GM12878 (cell line): ENCODE measurements at regions not wholly inside any gene's neighbourhood (a gene's known extent, or its start where the extent isn't known, plus 50 kb on each side); places are given as distances from the start of the nearest gene placed in this dataset.

ENCODE experiments used
- ATAC-seq: fragments of 200-7000 bp; cut with Tn5 transposase; 3 replicates; pipeline ENCODE4 v1.9.1; 2020; ENCODE audit warnings: mild to moderate bottlenecking, moderate library complexity
- BruUV-seq: library from RNA; stranded (reverse); fragments of 400-500 nt; replicated peaks from 2 replicates; lab custom pipeline; 2021; lab: Mats Ljungman, UMichigan
- CTCF ChIA-PET: fragments of 300-600 bp; sonication (Branson Sonifier 250); formaldehyde crosslinking; extraction: SDS; loops from one replicate; lab custom pipeline; 2021; ENCODE audit warnings: inconsistent platforms; lab: Yijun Ruan, JAX
- POLR2A ChIA-PET: fragments of 350-600 bp; formaldehyde crosslinking; extraction: SDS; loops from one replicate; lab custom pipeline; 2021; ENCODE audit warnings: inconsistent platforms; lab: Charles Lee
- RAD21 ChIA-PET: fragments of 300-600 bp; sonication (Branson Sonifier 250); formaldehyde crosslinking; loops from one replicate; lab custom pipeline; 2023; ENCODE audit warnings: antibody characterized with exemption; ENCODE audit not compliant: unreplicated experiment; lab: Charles Lee
- SMC1A ChIA-PET: fragments of 300-600 bp; sonication (Branson Sonifier 250); formaldehyde crosslinking; loops from one replicate; lab custom pipeline; 2023; ENCODE audit not compliant: unreplicated experiment, uncharacterized antibody; lab: Charles Lee
- DNase-seq: peaks from one replicate; pipeline ENCODE4 v3.0.0-alpha.2; 2011; ENCODE audit warnings: low read depth, low spot score
- FAIRE-seq: peaks from 3 replicates; lab custom pipeline; 2011; peaks lifted over from hg19 to GRCh38; lab: Jason Lieb, UNC
- H2AFZ ChIP-seq: 2 replicates; pipeline ENCODE4 v1.6.0; 2011; ENCODE audit warnings: low read depth, low read length, control low read depth; ENCODE audit not compliant: control insufficient read depth
- H3K27ac ChIP-seq: 2 replicates; pipeline ENCODE4 v1.5.1; 2011; ENCODE audit warnings: control low read depth; ENCODE audit not compliant: control insufficient read depth, insufficient read depth
- H3K27me3 ChIP-seq, 2 experiments: replicated peaks in 1 of 2; 2 replicates each; pipeline versions ENCODE4 v1.6.0 to v1.6.1; 2011; ENCODE audit warnings: low read length in 1 of 2; ENCODE audit not compliant: control insufficient read depth in 2 of 2, insufficient read depth in 2 of 2
- H3K36me3 ChIP-seq, 2 experiments: 2 replicates each; pipeline ENCODE4 v1.5.1; 2011; ENCODE audit warnings: low read length in 1 of 2; ENCODE audit not compliant: control insufficient read depth in 2 of 2, insufficient read depth in 2 of 2
- H3K4me1 ChIP-seq: 2 replicates; pipeline ENCODE4 v1.6.1; 2011; ENCODE audit warnings: mild to moderate bottlenecking, low read length, moderate library complexity, mixed read lengths; ENCODE audit not compliant: control insufficient read depth, insufficient read depth
- H3K4me2 ChIP-seq: 2 replicates; pipeline ENCODE4 v1.6.0; 2011; ENCODE audit warnings: control low read depth; ENCODE audit not compliant: control insufficient read depth, insufficient read depth
- H3K4me3 ChIP-seq: fragments of 200-600 bp; sonication (generic); 2 replicates; pipeline ENCODE4 v1.5.1; 2016
- H3K79me2 ChIP-seq: 2 replicates; pipeline ENCODE4 v1.6.0; 2011; ENCODE audit warnings: low read length; ENCODE audit not compliant: control insufficient read depth, insufficient read depth
- H3K9ac ChIP-seq: 2 replicates; pipeline ENCODE4 v1.8.0; 2011; ENCODE audit warnings: low read length, control low read depth, mixed read lengths; ENCODE audit not compliant: control insufficient read depth, insufficient read depth
- H3K9me3 ChIP-seq: replicated peaks from 3 replicates; pipeline ENCODE4 v1.5.1; 2011; ENCODE audit warnings: mild to moderate bottlenecking, low read length; ENCODE audit not compliant: control insufficient read depth, insufficient read depth
- H4K20me1 ChIP-seq: 2 replicates; pipeline ENCODE4 v1.6.0; 2011; ENCODE audit not compliant: control insufficient read depth, insufficient read depth
- EP300 ChIP-seq, 2 experiments: fragments of 150-350 bp in 1 of 2; IDR thresholded peaks; 2 replicates each; pipeline ENCODE4 v1.6.1; 2011 to 2012; ENCODE audit warnings: low read depth in 2 of 2, low read length in 2 of 2, borderline replicate concordance in 1 of 2, improper control_type of control experiment in 1 of 2, inconsistent platforms in 1 of 2; ENCODE audit not compliant: control insufficient read depth in 1 of 2
- EZH2 ChIP-seq: IDR thresholded peaks from 2 replicates; pipeline ENCODE4 v1.6.1; 2012; ENCODE audit warnings: low read depth, mild to moderate bottlenecking, control low read depth, inconsistent platforms, low read length, borderline replicate concordance; ENCODE audit not compliant: control insufficient read depth
- RFX5 ChIP-seq: IDR thresholded peaks from 2 replicates; pipeline ENCODE4 v1.6.1; 2011; ENCODE audit warnings: low read depth, low read length, improper control_type of control experiment
- TARDBP ChIP-seq: IDR thresholded peaks from 2 replicates; pipeline ENCODE4 v1.6.1; 2016; ENCODE audit warnings: borderline replicate concordance
- ZNF24 ChIP-seq: fragments of 450-650 bp; IDR thresholded peaks from 2 replicates; pipeline ENCODE4 v1.6.1; 2017; ENCODE audit warnings: antibody characterized with exemption, mild to moderate bottlenecking
- WGBS: methylation state at CpG from one replicate; pipeline ENCODE4 v1.1.6; 2016; ENCODE audit warnings: low lambda C conversion rate; ENCODE audit not compliant: insufficient replicate concordance, insufficient coverage; ENCODE audit errors: missing lambda C conversion rate; 5-methylcytosine and 5-hydroxymethylcytosine counted together
- in situ Hi-C: fragments of 300-500 bp; cut with MboI; formaldehyde crosslinking; loops from 9 replicates; pipeline ENCODE4 v1.14.3; 2018; ENCODE audit warnings: mixed read lengths
- intact Hi-C: fragments of 100-400 bp; cut with micrococcal nuclease; formaldehyde crosslinking; loops from one replicate; pipeline ENCODE4 v1.14.2; 2022; ENCODE audit not compliant: unreplicated experiment
- TF ChIP-seq, protein P1 (sequence below): fragments of 450-650 bp; formaldehyde crosslinking; IDR thresholded peaks from 2 replicates; pipeline ENCODE4 v1.5.0; 2022; ENCODE audit warnings: mild to moderate bottlenecking, missing genetic modification characterization
- TF ChIP-seq, protein P2 (sequence below): IDR thresholded peaks from 2 replicates; pipeline ENCODE4 v1.6.1; 2012; ENCODE audit warnings: improper control_type of control experiment, low read depth, low read length; ENCODE audit not compliant: insufficient replicate concordance
- TF ChIP-seq, protein P3 (sequence below): fragments of 150-350 bp; IDR thresholded peaks from 2 replicates; pipeline ENCODE4 v1.6.1; 2016; ENCODE audit warnings: low read depth, low read length
- TF ChIP-seq, protein P4 (sequence below): IDR thresholded peaks from 2 replicates; pipeline ENCODE4 v1.6.1; 2011; ENCODE audit warnings: low read depth, mild to moderate bottlenecking, low read length, moderate library complexity, borderline replicate concordance; ENCODE audit errors: extremely low read depth

DNA sequence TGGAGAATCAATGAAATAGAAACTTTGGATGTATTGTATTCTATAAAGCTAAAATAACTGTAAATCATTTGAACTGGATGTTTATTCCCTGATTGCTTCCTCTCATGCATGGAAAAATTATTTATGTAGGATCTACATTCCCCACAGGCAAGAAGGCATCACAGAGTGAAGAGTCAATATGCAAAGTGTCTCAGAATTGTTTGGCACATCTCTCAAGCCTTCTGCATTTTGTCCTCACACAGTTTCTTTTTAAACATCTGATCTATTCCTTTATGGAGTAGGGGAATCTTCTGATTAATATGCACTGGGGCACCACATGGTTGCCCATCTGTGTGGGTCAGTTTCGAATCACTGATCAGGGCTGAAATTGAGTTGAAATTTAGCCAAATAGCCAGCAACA lies 465.4 kb downstream of the ZNF804A start:
- Histone ChIP-seq H3K9me3 (no peaks in the 10 kb centered on the region), H3K4me2 (no peak overlapping the region), H3K36me3 (no peaks in the 10 kb centered on the region), H2AFZ (no peak overlapping the region), H3K9ac (no peak overlapping the region), H3K4me1 (no peaks in the 10 kb centered on the region), H3K27me3 (no peaks in the 10 kb centered on the region), H3K4me3 (no peak overlapping the region), H4K20me1 (no peaks in the 10 kb centered on the region), H3K27ac (no peak overlapping the region), H3K79me2 (no peaks in the 10 kb centered on the region)
- in situ Hi-C loops (no loop called here), intact Hi-C loops (no loop called here)
- FAIRE-seq (no peak), ATAC-seq (no peak), DNase-seq (no peak)
- ChIA-PET CTCF (no interaction called here), POLR2A (no interaction called here), SMC1A (no interaction called here), RAD21 (no interaction called here)
- BruUV-seq = no TSS peak
- 0% methylated on average over 1 of the region's 1 CpG for WGBS
- no peak for TF ChIP-seq TARDBP
- TF ChIP-seq, protein P1, sequence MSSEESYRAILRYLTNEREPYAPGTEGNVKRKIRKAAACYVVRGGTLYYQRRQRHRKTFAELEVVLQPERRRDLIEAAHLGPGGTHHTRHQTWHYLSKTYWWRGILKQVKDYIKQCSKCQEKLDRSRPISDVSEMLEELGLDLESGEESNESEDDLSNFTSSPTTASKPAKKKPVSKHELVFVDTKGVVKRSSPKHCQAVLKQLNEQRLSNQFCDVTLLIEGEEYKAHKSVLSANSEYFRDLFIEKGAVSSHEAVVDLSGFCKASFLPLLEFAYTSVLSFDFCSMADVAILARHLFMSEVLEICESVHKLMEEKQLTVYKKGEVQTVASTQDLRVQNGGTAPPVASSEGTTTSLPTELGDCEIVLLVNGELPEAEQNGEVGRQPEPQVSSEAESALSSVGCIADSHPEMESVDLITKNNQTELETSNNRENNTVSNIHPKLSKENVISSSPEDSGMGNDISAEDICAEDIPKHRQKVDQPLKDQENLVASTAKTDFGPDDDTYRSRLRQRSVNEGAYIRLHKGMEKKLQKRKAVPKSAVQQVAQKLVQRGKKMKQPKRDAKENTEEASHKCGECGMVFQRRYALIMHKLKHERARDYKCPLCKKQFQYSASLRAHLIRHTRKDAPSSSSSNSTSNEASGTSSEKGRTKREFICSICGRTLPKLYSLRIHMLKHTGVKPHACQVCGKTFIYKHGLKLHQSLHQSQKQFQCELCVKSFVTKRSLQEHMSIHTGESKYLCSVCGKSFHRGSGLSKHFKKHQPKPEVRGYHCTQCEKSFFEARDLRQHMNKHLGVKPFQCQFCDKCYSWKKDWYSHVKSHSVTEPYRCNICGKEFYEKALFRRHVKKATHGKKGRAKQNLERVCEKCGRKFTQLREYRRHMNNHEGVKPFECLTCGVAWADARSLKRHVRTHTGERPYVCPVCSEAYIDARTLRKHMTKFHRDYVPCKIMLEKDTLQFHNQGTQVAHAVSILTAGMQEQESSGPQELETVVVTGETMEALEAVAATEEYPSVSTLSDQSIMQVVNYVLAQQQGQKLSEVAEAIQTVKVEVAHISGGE = no peak
- TF ChIP-seq, protein P2, sequence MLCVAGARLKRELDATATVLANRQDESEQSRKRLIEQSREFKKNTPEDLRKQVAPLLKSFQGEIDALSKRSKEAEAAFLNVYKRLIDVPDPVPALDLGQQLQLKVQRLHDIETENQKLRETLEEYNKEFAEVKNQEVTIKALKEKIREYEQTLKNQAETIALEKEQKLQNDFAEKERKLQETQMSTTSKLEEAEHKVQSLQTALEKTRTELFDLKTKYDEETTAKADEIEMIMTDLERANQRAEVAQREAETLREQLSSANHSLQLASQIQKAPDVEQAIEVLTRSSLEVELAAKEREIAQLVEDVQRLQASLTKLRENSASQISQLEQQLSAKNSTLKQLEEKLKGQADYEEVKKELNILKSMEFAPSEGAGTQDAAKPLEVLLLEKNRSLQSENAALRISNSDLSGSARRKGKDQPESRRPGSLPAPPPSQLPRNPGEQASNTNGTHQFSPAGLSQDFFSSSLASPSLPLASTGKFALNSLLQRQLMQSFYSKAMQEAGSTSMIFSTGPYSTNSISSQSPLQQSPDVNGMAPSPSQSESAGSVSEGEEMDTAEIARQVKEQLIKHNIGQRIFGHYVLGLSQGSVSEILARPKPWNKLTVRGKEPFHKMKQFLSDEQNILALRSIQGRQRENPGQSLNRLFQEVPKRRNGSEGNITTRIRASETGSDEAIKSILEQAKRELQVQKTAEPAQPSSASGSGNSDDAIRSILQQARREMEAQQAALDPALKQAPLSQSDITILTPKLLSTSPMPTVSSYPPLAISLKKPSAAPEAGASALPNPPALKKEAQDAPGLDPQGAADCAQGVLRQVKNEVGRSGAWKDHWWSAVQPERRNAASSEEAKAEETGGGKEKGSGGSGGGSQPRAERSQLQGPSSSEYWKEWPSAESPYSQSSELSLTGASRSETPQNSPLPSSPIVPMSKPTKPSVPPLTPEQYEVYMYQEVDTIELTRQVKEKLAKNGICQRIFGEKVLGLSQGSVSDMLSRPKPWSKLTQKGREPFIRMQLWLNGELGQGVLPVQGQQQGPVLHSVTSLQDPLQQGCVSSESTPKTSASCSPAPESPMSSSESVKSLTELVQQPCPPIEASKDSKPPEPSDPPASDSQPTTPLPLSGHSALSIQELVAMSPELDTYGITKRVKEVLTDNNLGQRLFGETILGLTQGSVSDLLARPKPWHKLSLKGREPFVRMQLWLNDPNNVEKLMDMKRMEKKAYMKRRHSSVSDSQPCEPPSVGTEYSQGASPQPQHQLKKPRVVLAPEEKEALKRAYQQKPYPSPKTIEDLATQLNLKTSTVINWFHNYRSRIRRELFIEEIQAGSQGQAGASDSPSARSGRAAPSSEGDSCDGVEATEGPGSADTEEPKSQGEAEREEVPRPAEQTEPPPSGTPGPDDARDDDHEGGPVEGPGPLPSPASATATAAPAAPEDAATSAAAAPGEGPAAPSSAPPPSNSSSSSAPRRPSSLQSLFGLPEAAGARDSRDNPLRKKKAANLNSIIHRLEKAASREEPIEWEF = no peak
- TF ChIP-seq EZH2 = no peak
- TF ChIP-seq, protein P3, sequence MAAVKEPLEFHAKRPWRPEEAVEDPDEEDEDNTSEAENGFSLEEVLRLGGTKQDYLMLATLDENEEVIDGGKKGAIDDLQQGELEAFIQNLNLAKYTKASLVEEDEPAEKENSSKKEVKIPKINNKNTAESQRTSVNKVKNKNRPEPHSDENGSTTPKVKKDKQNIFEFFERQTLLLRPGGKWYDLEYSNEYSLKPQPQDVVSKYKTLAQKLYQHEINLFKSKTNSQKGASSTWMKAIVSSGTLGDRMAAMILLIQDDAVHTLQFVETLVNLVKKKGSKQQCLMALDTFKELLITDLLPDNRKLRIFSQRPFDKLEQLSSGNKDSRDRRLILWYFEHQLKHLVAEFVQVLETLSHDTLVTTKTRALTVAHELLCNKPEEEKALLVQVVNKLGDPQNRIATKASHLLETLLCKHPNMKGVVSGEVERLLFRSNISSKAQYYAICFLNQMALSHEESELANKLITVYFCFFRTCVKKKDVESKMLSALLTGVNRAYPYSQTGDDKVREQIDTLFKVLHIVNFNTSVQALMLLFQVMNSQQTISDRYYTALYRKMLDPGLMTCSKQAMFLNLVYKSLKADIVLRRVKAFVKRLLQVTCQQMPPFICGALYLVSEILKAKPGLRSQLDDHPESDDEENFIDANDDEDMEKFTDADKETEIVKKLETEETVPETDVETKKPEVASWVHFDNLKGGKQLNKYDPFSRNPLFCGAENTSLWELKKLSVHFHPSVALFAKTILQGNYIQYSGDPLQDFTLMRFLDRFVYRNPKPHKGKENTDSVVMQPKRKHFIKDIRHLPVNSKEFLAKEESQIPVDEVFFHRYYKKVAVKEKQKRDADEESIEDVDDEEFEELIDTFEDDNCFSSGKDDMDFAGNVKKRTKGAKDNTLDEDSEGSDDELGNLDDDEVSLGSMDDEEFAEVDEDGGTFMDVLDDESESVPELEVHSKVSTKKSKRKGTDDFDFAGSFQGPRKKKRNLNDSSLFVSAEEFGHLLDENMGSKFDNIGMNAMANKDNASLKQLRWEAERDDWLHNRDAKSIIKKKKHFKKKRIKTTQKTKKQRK = no peak
- TF ChIP-seq RFX5 = no peak
- TF ChIP-seq, protein P4, sequence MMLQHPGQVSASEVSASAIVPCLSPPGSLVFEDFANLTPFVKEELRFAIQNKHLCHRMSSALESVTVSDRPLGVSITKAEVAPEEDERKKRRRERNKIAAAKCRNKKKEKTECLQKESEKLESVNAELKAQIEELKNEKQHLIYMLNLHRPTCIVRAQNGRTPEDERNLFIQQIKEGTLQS = no peak
- TF ChIP-seq ZNF24 = no peak
- TF ChIP-seq EP300 (IDR thresholded peaks at IDR 0.05; ENCODE audit: borderline replicate concordance in 1 of 2, control insufficient read depth in 1 of 2, low read depth in 2 of 2, low read length in 2 of 2) = no peak
